GM12892 (cell line): ENCODE measurements at regions not wholly inside any gene's neighbourhood (a gene's known extent, or its start where the extent isn't known, plus 50 kb on each side); places are given as distances from the start of the nearest gene placed in this dataset.

Source experiments
- POLR2A ChIP-seq: IDR thresholded peaks from 2 replicates; pipeline ENCODE4 v1.6.1; 2011; ENCODE audit warnings: low read depth, low read length, control low read depth
- POLR2AphosphoS5 ChIP-seq: IDR thresholded peaks from 2 replicates; pipeline ENCODE4 v1.6.1; 2011; ENCODE audit warnings: low read depth, low read length, control low read depth

GRCh38 chr9:108515856-108516255 lies 339.9 kb downstream of the ACTL7B start:
- TF ChIP-seq POLR2AphosphoS5 (no peak), POLR2A (no peak)
